IMR-90 (cell line): ENCODE measurements at regions not wholly inside any gene's neighbourhood (a gene's known extent, or its start where the extent isn't known, plus 50 kb on each side); places are given as distances from the start of the nearest gene placed in this dataset.
A peak's percentile ranks its signal among the peaks of the same experiment; 100 is the strongest.

Experiments used
- ATAC-seq: fragments of 200-7000 bp; cut with Tn5 transposase; 2 replicates; pipeline ENCODE4 v1.9.1; 2020; ENCODE audit warnings: low read depth, mild to moderate bottlenecking, moderate library complexity
- BruUV-seq: library from RNA; stranded (reverse); fragments of 400-500 nt; replicated peaks from 2 replicates; lab custom pipeline; 2021; lab: Mats Ljungman, UMichigan
- CTCF ChIA-PET: fragments of 300-600 bp; formaldehyde crosslinking; extraction: SDS; loops from one replicate; lab custom pipeline; 2021; ENCODE audit warnings: antibody characterized with exemption; lab: Yijun Ruan, JAX
- POLR2A ChIA-PET: fragments of 300-600 bp; sonication (Branson Sonifier 250); formaldehyde crosslinking; loops from one replicate; lab custom pipeline; 2022; ENCODE audit warnings: antibody characterized with exemption; ENCODE audit not compliant: unreplicated experiment; lab: Charles Lee
- DNase-seq: peaks from one replicate; pipeline ENCODE4 v3.0.0; 2013
- H2AFZ ChIP-seq: replicated peaks from 2 replicates; pipeline ENCODE3; 2013; ENCODE audit warnings: low read length, mild to moderate bottlenecking; ENCODE audit not compliant: poor library complexity
- H2AK5ac ChIP-seq: 2 replicates; pipeline ENCODE4 v1.6.1; 2013; ENCODE audit warnings: low read depth, low read length, inconsistent platforms
- H2AK9ac ChIP-seq: replicated peaks from 2 replicates; pipeline ENCODE3; 2013; ENCODE audit warnings: mild to moderate bottlenecking, low read depth, low read length, moderate library complexity; ENCODE audit not compliant: poor library complexity
- H2BK120ac ChIP-seq: 2 replicates; pipeline ENCODE4 v1.6.1; 2013; ENCODE audit warnings: low read depth, low read length, inconsistent platforms
- H2BK15ac ChIP-seq: 3 replicates; pipeline ENCODE4 v1.6.1; 2013; ENCODE audit warnings: low read depth, low read length, inconsistent platforms
- H2BK20ac ChIP-seq: 2 replicates; pipeline ENCODE4 v1.6.1; 2013; ENCODE audit warnings: low read depth, mild to moderate bottlenecking, inconsistent platforms, low read length, moderate library complexity
- H2BK5ac ChIP-seq: 2 replicates; pipeline ENCODE4 v1.6.1; 2013; ENCODE audit warnings: mild to moderate bottlenecking, low read depth, low read length, inconsistent platforms; ENCODE audit not compliant: poor library complexity, severe bottlenecking
- H3K14ac ChIP-seq: replicated peaks from 2 replicates; pipeline ENCODE4 v1.6.1; 2013; ENCODE audit warnings: low read depth, low read length, inconsistent platforms
- H3K18ac ChIP-seq: 2 replicates; pipeline ENCODE4 v1.6.1; 2013; ENCODE audit warnings: low read depth, low read length, control low read depth
- H3K23ac ChIP-seq: 2 replicates; pipeline ENCODE4 v1.6.1; 2013; ENCODE audit warnings: low read depth, low read length, inconsistent platforms
- H3K27ac ChIP-seq: 2 replicates; pipeline ENCODE4 v1.5.1; 2013; ENCODE audit warnings: mild to moderate bottlenecking, control low read depth, low read length; ENCODE audit not compliant: insufficient read depth
- H3K27me3 ChIP-seq: 2 replicates; pipeline ENCODE4 v1.6.1; 2013; ENCODE audit warnings: low read length; ENCODE audit not compliant: control insufficient read depth, insufficient read depth
- H3K36me3 ChIP-seq: 2 replicates; pipeline ENCODE4 v1.6.1; 2013; ENCODE audit warnings: low read length, mixed read lengths; ENCODE audit not compliant: control insufficient read depth, insufficient read depth
- H3K4ac ChIP-seq: 2 replicates; pipeline ENCODE4 v1.6.1; 2013; ENCODE audit warnings: low read depth, low read length, inconsistent platforms
- H3K4me1 ChIP-seq: 2 replicates; pipeline ENCODE4 v1.6.1; 2013; ENCODE audit warnings: low read length, mixed read lengths; ENCODE audit not compliant: control insufficient read depth, insufficient read depth
- H3K4me2 ChIP-seq: 2 replicates; pipeline ENCODE4 v1.6.1; 2013; ENCODE audit warnings: low read depth, mild to moderate bottlenecking, control low read depth, low read length, moderate library complexity
- H3K4me3 ChIP-seq: 2 replicates; pipeline ENCODE4 v1.5.1; 2013; ENCODE audit warnings: low read depth, mild to moderate bottlenecking, control low read depth, low read length, moderate library complexity; ENCODE audit not compliant: insufficient read depth
- H3K56ac ChIP-seq: 2 replicates; pipeline ENCODE4 v1.6.1; 2013; ENCODE audit warnings: low read length, inconsistent platforms; ENCODE audit not compliant: insufficient read depth; ENCODE audit errors: extremely low read depth
- H3K79me1 ChIP-seq, 2 experiments: 2 replicates each; pipeline ENCODE4 v1.6.1; 2013; ENCODE audit warnings: low read length in 2 of 2, inconsistent platforms in 1 of 2, low read depth in 1 of 2
- H3K9ac ChIP-seq: 2 replicates; pipeline ENCODE4 v1.6.1; 2013; ENCODE audit warnings: low read depth, low read length, control low read depth
- H3K9me1 ChIP-seq: 2 replicates; pipeline ENCODE4 v1.6.1; 2013; ENCODE audit warnings: low read length, inconsistent platforms; ENCODE audit not compliant: insufficient read depth
- H3K9me3 ChIP-seq: 2 replicates; pipeline ENCODE4 v1.6.1; 2013; ENCODE audit warnings: low read length; ENCODE audit not compliant: control insufficient read depth, insufficient read depth
- H4K20me1 ChIP-seq: 2 replicates; pipeline ENCODE4 v1.6.1; 2013; ENCODE audit warnings: low read length, inconsistent platforms; ENCODE audit not compliant: insufficient read depth
- H4K5ac ChIP-seq: 2 replicates; pipeline ENCODE4 v1.6.1; 2013; ENCODE audit warnings: mild to moderate bottlenecking, low read depth, low read length, control low read depth
- H4K8ac ChIP-seq, 2 experiments: 2 replicates each; pipeline ENCODE4 v1.6.1; 2013; ENCODE audit warnings: low read depth in 2 of 2, low read length in 2 of 2, control low read depth in 1 of 2, inconsistent platforms in 1 of 2
- H4K91ac ChIP-seq: 2 replicates; pipeline ENCODE4 v1.6.1; 2013; ENCODE audit warnings: low read depth, low read length, inconsistent platforms; ENCODE audit not compliant: insufficient read depth
- BHLHE40 ChIP-seq: fragments of 150-350 bp; IDR thresholded peaks from 2 replicates; pipeline ENCODE4 v1.6.1; 2016; ENCODE audit warnings: mild to moderate bottlenecking, low read depth, low read length
- CEBPB ChIP-seq: IDR thresholded peaks from 2 replicates; pipeline ENCODE4 v1.6.1; 2012; ENCODE audit warnings: low read depth, low read length, improper control_type of control experiment
- MAFK ChIP-seq: IDR thresholded peaks from 2 replicates; pipeline ENCODE4 v1.6.1; 2012; ENCODE audit warnings: low read depth, low read length, improper control_type of control experiment
- MAZ ChIP-seq: IDR thresholded peaks from 2 replicates; pipeline ENCODE4 v1.6.1; 2012; ENCODE audit warnings: low read depth, mild to moderate bottlenecking, low read length, improper control_type of control experiment, moderate library complexity, borderline replicate concordance
- NFE2L2 ChIP-seq: fragments of 150-350 bp; IDR thresholded peaks from 2 replicates; pipeline ENCODE4 v1.6.1; 2016; ENCODE audit warnings: low read depth, mild to moderate bottlenecking, low read length
- POLR2A ChIP-seq: IDR thresholded peaks from 2 replicates; pipeline ENCODE4 v1.6.1; 2012; ENCODE audit warnings: mild to moderate bottlenecking, low read depth, low read length
- RAD21 ChIP-seq: IDR thresholded peaks from 2 replicates; pipeline ENCODE4 v1.6.1; 2012; ENCODE audit warnings: low read length, improper control_type of control experiment
- RCOR1 ChIP-seq: IDR thresholded peaks from 2 replicates; pipeline ENCODE4 v1.6.1; 2012; ENCODE audit warnings: mild to moderate bottlenecking, low read length, improper control_type of control experiment; ENCODE audit not compliant: insufficient replicate concordance
- RFX5 ChIP-seq: IDR thresholded peaks from 2 replicates; pipeline ENCODE4 v1.8.0; 2012; ENCODE audit warnings: low read depth, mild to moderate bottlenecking, low read length, moderate library complexity
- SMC3 ChIP-seq: fragments of 150-350 bp; IDR thresholded peaks from 2 replicates; pipeline ENCODE4 v1.6.1; 2016; ENCODE audit warnings: low read depth, mild to moderate bottlenecking, antibody characterized with exemption, low read length, moderate library complexity
- WGBS, 2 experiments: methylation state at CpG; one replicate each; pipeline versions ENCODE4 v1.1.5 to v1.1.7; 2013; ENCODE audit warnings: missing lambda C conversion rate in 2 of 2; ENCODE audit not compliant: insufficient read length in 1 of 2; ENCODE audit errors: extremely low coverage in 2 of 2; 5-methylcytosine and 5-hydroxymethylcytosine counted together
- dilution Hi-C: fragments of 300-500 bp; cut with HindIII; formaldehyde crosslinking; loops from one replicate; pipeline ENCODE4 v1.14.3; 2018; ENCODE audit warnings: low sequenced_read_pairs; ENCODE audit not compliant: unreplicated experiment
- in situ Hi-C: fragments of 300-500 bp; cut with MboI; formaldehyde crosslinking; loops from 3 replicates; pipeline ENCODE4 v1.14.3; 2019; ENCODE audit warnings: low sequenced_read_pairs, inconsistent platforms, mixed read lengths
- intact Hi-C: fragments of 100-400 bp; cut with micrococcal nuclease; formaldehyde crosslinking; loops from 2 replicates; pipeline ENCODE4 v1.10.0; 2022

GRCh38 chr13:74778946-74779345 lies 644.7 kb upstream of the KLF12 start:
- no peak overlapping the region for H3K4me3 ChIP-seq

More at GRCh38 chr13:74778946-74779345, 644.7 kb upstream of the KLF12 start:
- no peak overlapping the region for H4K5ac ChIP-seq
- no peak overlapping the region for H3K4me2 ChIP-seq
- no peak overlapping the region for H3K23ac ChIP-seq
- dilution Hi-C loops (no loop called here), in situ Hi-C loops (no loop called here), intact Hi-C loops (loop anchor here (10.0 kb wide), 1 partner anchor 454 kb away; no protein-coding TSS in a partner anchor)
- no peak overlapping the region for H3K56ac ChIP-seq
- H3K79me1 ChIP-seq, result no peaks in the 10 kb centered on the region
- ChIA-PET CTCF (no interaction called here), POLR2A (no interaction called here)
- TF ChIP-seq BHLHE40 (no peak), NFE2L2 (no peak), RAD21 (no peak), CEBPB (no peak), MAZ (no peak), MAFK (no peak), RFX5 (no peak), RCOR1 (no peak), SMC3 (no peak), POLR2A (no peak)
- no peaks in the 10 kb centered on the region for H3K9me3 ChIP-seq
- no peak overlapping the region for H2BK120ac ChIP-seq
- no peak overlapping the region for H2BK5ac ChIP-seq
- no peak overlapping the region for H3K4ac ChIP-seq
- no peak overlapping the region for H2AFZ ChIP-seq
- peaks cover 2% of the 10 kb centered on the region; the same call in 1 of the 2 replicates for H3K4me1 ChIP-seq
- H3K14ac ChIP-seq, result no peak overlapping the region
- H3K18ac ChIP-seq, result no peak overlapping the region
- H2BK20ac ChIP-seq, result no peak overlapping the region
- no peak overlapping the region for H4K8ac ChIP-seq
- H2AK9ac ChIP-seq, result no peak overlapping the region
- no peaks in the 10 kb centered on the region for H4K20me1 ChIP-seq
- H3K36me3 ChIP-seq, result no peaks in the 10 kb centered on the region
- BruUV-seq, result no TSS peak
- no peak overlapping the region for H4K91ac ChIP-seq
- ATAC-seq (peak; percentile 46; the same call in 1 of the 2 replicates), DNase-seq (peak; percentile 35)
- H3K9me1 ChIP-seq, result no peaks in the 10 kb centered on the region
- no peak overlapping the region for H2BK15ac ChIP-seq
- no peak overlapping the region for H3K27ac ChIP-seq
- H3K27me3 ChIP-seq, result no peaks in the 10 kb centered on the region
- no CpG with 5 or more reads among the region's 2 CpGs for whole genome bisulfite sequencing, 2 experiments
- no peak overlapping the region for H2AK5ac ChIP-seq
- H3K9ac ChIP-seq, result no peak overlapping the region
